CD4-positive, alpha-beta T cell treated with Interleukin-10 for 1 hour (primary cell): ENCODE measurements at regions not wholly inside any gene's neighbourhood (a gene's known extent, or its start where the extent isn't known, plus 50 kb on each side); places are given as distances from the start of the nearest gene placed in this dataset.
"Not testable (repeated sequence)": the region's sequence is repeated elsewhere in the genome, so short reads cannot be mapped to it uniquely, and the experiment has no call there.

ENCODE experiments used
- DNase-seq: peaks from one replicate; pipeline ENCODE4 v3.0.0-alpha.2; 2020

DNA sequence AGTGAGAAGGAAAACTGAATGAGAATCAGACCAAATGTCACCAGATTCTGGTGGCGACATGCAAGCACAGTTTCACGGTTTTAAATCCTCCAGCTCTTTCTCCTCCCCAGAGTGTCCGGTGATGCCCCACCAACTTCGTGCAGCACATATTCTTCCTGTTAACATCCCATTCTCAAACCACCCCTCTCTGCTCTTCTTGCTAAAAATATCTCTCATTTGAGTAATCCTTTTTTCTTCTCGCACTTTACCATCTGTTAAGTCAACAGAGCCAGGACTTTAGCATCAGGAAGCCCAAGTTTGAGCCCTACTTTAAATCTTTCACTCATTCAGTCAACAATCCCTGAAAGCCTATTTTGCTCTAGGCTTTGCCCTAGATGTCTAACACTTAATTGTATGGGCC lies 68.2 kb upstream of the VGLL4 start:
- DNase-seq, result no peak

DNA sequence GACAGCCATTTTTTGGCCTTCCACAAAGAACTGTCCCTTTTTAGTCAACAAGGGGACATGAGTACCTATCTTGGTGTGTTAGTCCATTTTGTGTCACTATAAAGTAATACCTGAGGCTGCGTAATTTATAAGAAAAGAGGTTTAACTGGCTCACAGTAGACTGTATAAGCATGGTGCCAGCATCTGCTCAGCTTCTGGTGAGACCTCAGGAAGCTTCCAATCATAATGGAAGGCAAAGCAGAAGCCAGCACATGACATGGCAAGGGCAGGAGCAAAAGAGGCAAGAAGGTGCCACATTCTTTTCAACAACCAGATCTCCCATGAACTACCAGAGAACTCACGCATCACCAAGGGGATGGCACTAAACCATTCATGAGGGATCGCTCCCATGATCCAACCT lies 66.1 kb upstream of the VGLL4 start:
- no peak for DNase-seq

DNA sequence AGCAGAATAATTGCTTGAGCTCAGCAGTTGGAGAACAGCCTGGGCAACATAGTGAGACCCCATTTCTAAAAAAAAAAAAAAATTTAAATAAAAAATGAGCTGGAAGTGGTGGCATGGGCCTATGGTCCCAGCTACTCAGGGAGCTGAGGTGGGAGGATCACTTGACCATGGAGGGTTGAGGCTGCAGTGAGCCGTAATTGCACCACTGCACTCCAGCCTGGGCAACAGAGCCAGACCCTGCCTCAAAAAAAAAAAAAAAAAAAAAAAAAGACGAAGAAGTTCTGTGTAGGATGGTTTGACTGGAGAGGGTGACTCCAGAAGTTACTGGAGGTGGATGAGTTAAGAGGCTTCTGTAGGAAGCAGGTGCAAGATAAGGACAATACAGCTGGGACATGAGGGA lies 63.4 kb upstream of the VGLL4 start:
- DNase-seq, result not testable (repeated sequence)

DNA sequence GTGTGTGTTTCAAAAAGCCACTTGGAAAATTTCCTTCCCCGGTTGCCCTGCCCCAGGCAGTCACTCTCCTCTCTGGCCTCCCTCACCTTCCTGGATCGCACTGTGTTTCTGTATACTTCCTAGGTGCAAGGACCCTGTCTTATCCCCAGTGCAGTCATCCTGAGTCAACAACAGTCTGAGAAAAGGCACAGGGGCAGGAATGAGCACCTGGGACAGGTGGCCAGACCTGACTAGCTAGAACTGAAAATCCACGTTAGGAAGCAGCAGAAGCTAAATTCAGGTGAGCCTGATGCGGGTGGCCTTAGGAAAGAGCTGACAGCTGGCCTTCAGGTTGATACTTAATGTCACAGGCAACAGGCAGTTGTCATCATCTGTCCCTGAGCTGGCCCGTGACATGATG lies 62.9 kb upstream of the VGLL4 start:
- DNase-seq, result no peak

DNA sequence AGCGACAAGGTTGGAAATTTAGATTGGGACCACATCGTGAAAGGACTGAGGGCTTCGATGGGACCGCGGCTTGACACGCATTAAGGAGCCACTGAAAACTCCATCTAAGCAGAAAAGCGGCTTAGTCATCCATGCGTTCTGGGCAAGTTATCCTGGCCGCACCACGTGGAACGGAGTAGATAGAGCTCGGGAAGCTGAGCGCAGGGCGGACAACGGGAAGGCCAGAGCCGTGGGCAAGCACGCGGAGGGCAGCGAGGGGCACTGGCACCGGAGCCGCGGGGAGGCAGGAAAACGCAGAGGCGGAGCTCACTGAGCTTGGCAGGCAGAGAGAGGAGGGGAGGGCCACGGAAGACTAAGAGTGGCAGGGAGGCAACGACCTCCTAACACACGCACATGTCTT lies 61.3 kb upstream of the VGLL4 start:
- DNase-seq, result no peak

DNA sequence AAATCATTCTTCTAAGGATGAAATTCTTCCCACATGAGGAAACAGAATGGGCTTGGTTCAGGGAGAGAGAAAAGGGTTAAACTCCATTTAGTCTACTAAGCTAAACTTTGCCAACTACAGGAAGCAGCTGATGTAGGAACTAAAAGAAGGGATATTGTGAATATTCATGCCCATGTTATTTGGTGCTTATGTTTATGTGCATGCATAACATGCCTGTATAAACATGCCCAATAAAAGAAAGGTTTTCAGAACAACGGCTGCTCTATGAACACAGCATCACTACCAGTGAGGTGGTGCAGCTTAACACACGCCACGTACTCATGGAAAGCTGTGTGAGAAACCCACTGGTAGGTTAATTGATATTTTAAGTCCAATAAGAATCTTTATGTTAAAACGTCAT lies 59.4 kb upstream of the VGLL4 start:
- DNase-seq, result no peak

GRCh38 chr3:11699083-11699427 lies 55.3 kb upstream of the VGLL4 start:
- no peak for DNase-seq

DNA sequence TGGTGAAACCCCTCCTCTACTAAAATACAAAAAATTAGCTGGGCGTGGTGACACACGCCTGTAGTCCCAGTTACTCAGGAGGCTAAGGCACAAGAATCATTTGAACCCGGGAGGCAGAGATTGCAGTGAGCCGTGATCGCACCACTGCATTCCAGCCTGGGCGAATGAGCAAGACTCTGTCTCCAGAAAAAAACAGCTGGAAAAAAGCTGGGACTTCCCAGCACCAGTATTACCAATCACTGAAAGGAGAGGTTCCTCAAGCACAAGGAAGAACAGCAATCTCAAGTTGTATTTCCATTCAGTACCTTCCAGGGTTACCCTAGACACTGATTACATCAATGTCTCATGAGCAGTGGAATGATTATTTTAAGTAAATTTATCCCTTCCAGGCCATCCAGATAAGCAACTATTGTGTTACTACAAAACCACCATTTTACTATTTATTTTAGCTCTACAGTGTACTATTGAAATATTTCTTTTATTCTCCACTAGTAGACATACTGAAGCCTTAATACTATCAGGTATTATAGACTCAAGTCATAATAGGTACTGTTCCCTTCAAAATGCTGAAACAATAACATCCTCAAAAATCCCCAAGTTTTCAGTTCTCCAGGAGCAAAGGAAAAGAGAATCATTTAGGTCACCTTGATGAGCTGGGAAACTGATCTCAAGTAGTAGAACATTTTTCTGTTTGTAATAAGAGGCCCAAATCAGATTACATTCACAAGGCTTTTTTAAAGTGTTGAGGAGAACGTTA lies 54.8 kb upstream of the VGLL4 start:
- DNase-seq, result no peak

- no peak for DNase-seq
Observed at GRCh38 chr3:11697701-11698100, 54.0 kb upstream of the VGLL4 start.

DNA sequence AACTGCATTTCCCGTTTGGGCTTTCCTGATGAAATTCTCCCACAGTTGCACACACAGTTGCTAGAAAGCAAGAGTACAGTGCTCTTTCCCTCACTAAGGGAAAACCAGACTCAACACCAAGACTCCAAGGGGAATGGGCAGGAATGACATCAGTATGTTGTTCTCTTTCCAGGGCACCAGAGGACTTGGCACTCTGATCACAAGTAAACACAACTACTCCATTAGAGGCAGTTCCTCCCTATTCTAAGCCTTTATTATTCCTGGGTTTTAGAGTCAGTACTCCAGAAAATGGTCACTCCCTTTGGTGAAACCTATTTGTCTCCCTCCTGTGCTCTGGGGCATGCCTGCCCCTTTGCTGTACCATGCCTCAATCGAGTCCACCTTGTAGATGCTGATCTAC lies 52.3 kb upstream of the VGLL4 start:
- DNase-seq, result no peak
